GM23338 (cell line): ENCODE measurements at regions not wholly inside any gene's neighbourhood (a gene's known extent, or its start where the extent isn't known, plus 50 kb on each side); places are given as distances from the start of the nearest gene placed in this dataset.

Source experiments
- ATAC-seq: fragments of 200-7000 bp; cut with Tn5 transposase; 3 replicates; pipeline ENCODE4 v1.9.1; 2020
- DNase-seq: peaks from one replicate; pipeline ENCODE4 v3.0.0-alpha.2; 2015; ENCODE audit warnings: low spot score
- H2AFZ ChIP-seq: fragments of 200-600 bp; sonication (generic); 2 replicates; pipeline ENCODE4 v1.8.0; 2016; ENCODE audit warnings: antibody characterized with exemption, mild to moderate bottlenecking, moderate library complexity
- H3F3A ChIP-seq: fragments of 200-600 bp; sonication (generic); replicated peaks from 2 replicates; pipeline ENCODE4 v1.8.0; 2017; ENCODE audit warnings: antibody characterized with exemption, mixed run types, low read depth
- H3K27ac ChIP-seq: fragments of 200-600 bp; sonication (generic); 2 replicates; pipeline ENCODE4 v1.6.1; 2016; ENCODE audit warnings: low read depth
- H3K27me3 ChIP-seq: fragments of 200-600 bp; sonication (generic); 2 replicates; pipeline ENCODE4 v1.8.0; 2016; ENCODE audit warnings: mild to moderate bottlenecking, mixed run types, moderate library complexity; ENCODE audit not compliant: insufficient read depth
- H3K36me3 ChIP-seq: fragments of 200-600 bp; sonication (generic); 2 replicates; pipeline ENCODE4 v1.8.0; 2016; ENCODE audit warnings: mild to moderate bottlenecking; ENCODE audit not compliant: insufficient read depth
- H3K4me1 ChIP-seq: fragments of 200-600 bp; sonication (generic); 2 replicates; pipeline ENCODE4 v1.8.0; 2016; ENCODE audit warnings: mild to moderate bottlenecking, moderate library complexity; ENCODE audit not compliant: insufficient read depth
- H3K4me2 ChIP-seq: fragments of 200-600 bp; sonication (generic); 2 replicates; pipeline ENCODE4 v1.7.1; 2017; ENCODE audit warnings: mixed run types
- H3K4me3 ChIP-seq: fragments of 200-600 bp; sonication (generic); 2 replicates; pipeline ENCODE4 v1.6.1; 2016; ENCODE audit warnings: mixed run types
- H3K79me2 ChIP-seq: fragments of 200-600 bp; sonication (generic); replicated peaks from 2 replicates; pipeline ENCODE4 v1.8.0; 2017; ENCODE audit warnings: mild to moderate bottlenecking; ENCODE audit not compliant: insufficient read depth
- H3K9me2 ChIP-seq: fragments of 200-600 bp; sonication (generic); 2 replicates; pipeline ENCODE4 v1.8.0; 2017; ENCODE audit not compliant: insufficient read depth
- H4K20me1 ChIP-seq: fragments of 200-600 bp; sonication (generic); replicated peaks from 2 replicates; pipeline ENCODE4 v1.8.0; 2017; ENCODE audit warnings: mild to moderate bottlenecking; ENCODE audit not compliant: insufficient read depth
- H3K27ac Mint-ChIP-seq: 2 replicates; pipeline ENCODE4 v1.8.0; 2020; ENCODE audit warnings: inconsistent platforms, mild to moderate bottlenecking, moderate library complexity, mixed read lengths
- H3K27me3 Mint-ChIP-seq: 3 replicates; pipeline ENCODE4 v1.8.0; 2022; ENCODE audit warnings: low read depth, mild to moderate bottlenecking, moderate library complexity, mixed read lengths, inconsistent platforms; ENCODE audit not compliant: insufficient read depth, poor library complexity
- H3K36me3 Mint-ChIP-seq: 3 replicates; pipeline ENCODE4 v1.8.0; 2021; ENCODE audit warnings: low read depth, mild to moderate bottlenecking, inconsistent platforms, moderate library complexity, mixed read lengths
- H3K4me1 Mint-ChIP-seq: 3 replicates; pipeline ENCODE4 v1.8.0; 2020; ENCODE audit warnings: mild to moderate bottlenecking, inconsistent platforms, mixed read lengths
- H3K4me3 Mint-ChIP-seq: 3 replicates; pipeline ENCODE4 v1.8.0; 2021; ENCODE audit warnings: moderate library complexity, mild to moderate bottlenecking, inconsistent platforms, mixed read lengths
- H3K9me3 Mint-ChIP-seq: 3 replicates; pipeline ENCODE4 v1.8.0; 2020; ENCODE audit warnings: moderate library complexity, mild to moderate bottlenecking, inconsistent platforms, mixed read lengths
- CREB1 ChIP-seq: fragments of 250-450 bp; sonication (Bioruptor Pico); IDR thresholded peaks from 2 replicates; pipeline ENCODE4 v1.5.0; 2020; ENCODE audit warnings: low read depth, mild to moderate bottlenecking, moderate library complexity
- CTCF ChIP-seq, 2 experiments: fragments of 200-600 bp in 1 of 2; sonication (generic) in 1 of 2; conservative IDR thresholded peaks; 2 replicates each; pipeline versions ENCODE4 v1.5.1 to v1.6.1; 2016 to 2017; ENCODE audit warnings: antibody characterized with exemption in 2 of 2, low read depth in 2 of 2, mild to moderate bottlenecking in 2 of 2, moderate library complexity in 1 of 2
- ETS1 ChIP-seq: IDR thresholded peaks from 2 replicates; pipeline ENCODE4 v1.6.1; 2016; ENCODE audit warnings: antibody characterized with exemption
- EZH2 ChIP-seq: fragments of 200-600 bp; sonication (generic); IDR thresholded peaks from one replicate; pipeline ENCODE4 v1.8.0; 2017; ENCODE audit warnings: antibody characterized with exemption, mild to moderate bottlenecking, low read depth; ENCODE audit not compliant: unreplicated experiment
- EZH2phosphoT487 ChIP-seq: fragments of 200-600 bp; sonication (generic); IDR thresholded peaks from one replicate; pipeline ENCODE4 v1.8.1; 2018; ENCODE audit warnings: antibody characterized with exemption; ENCODE audit not compliant: unreplicated experiment
- JUNB ChIP-seq: IDR thresholded peaks from one replicate; pipeline ENCODE4 v1.6.1; 2016; ENCODE audit warnings: antibody characterized with exemption; ENCODE audit not compliant: unreplicated experiment
- NANOG ChIP-seq: IDR thresholded peaks from 2 replicates; pipeline ENCODE4 v1.6.1; 2016; ENCODE audit warnings: antibody characterized with exemption, borderline replicate concordance
- POLR2AphosphoS5 ChIP-seq: IDR thresholded peaks from 2 replicates; pipeline ENCODE4 v1.6.1; 2016; ENCODE audit warnings: antibody characterized with exemption, low read depth
- REST ChIP-seq: IDR thresholded peaks from one replicate; pipeline ENCODE4 v1.6.1; 2018; ENCODE audit warnings: antibody characterized with exemption; ENCODE audit not compliant: unreplicated experiment
- STAT1 ChIP-seq: IDR thresholded peaks from one replicate; pipeline ENCODE4 v1.6.1; 2016; ENCODE audit warnings: antibody characterized with exemption; ENCODE audit not compliant: unreplicated experiment
- ZNF114 ChIP-seq: fragments of 250-450 bp; sonication (Bioruptor Pico); IDR thresholded peaks from 2 replicates; pipeline ENCODE4 v1.5.0; 2020; ENCODE audit warnings: mild to moderate bottlenecking, moderate library complexity
- ZNF331 ChIP-seq: fragments of 250-450 bp; sonication (Bioruptor Pico); IDR thresholded peaks from 2 replicates; pipeline ENCODE4 v1.5.0; 2020; ENCODE audit warnings: low read depth, mild to moderate bottlenecking, moderate library complexity

GRCh38 chr4:123266221-123266620 is 130.4 kb upstream of the SPRY1 start:
- DNase-seq (no peak), ATAC-seq (no peak)
- TF ChIP-seq JUNB (no peak), ZNF114 (CRISPR knock-in tag) (no peak), POLR2AphosphoS5 (no peak), ZNF331 (CRISPR knock-in tag) (no peak)
- Histone ChIP-seq H3K27me3 (no peaks in the 10 kb centered on the region), H3F3A (no peaks in the 10 kb centered on the region), H3K9me2 (no peaks in the 10 kb centered on the region), H3K4me1 (peaks cover 3% of the 10 kb centered on the region; the same call in 1 of the 2 replicates), H3K36me3 (no peaks in the 10 kb centered on the region), H2AFZ (no peak overlapping the region), H3K4me2 (no peak overlapping the region), H4K20me1 (no peaks in the 10 kb centered on the region), H3K79me2 (no peaks in the 10 kb centered on the region), H3K4me3 (no peak overlapping the region), H3K27ac (no peak overlapping the region)
- Mint-ChIP-seq H3K27ac (no peak overlapping the region), H3K4me1 (peaks cover 5% of the 10 kb centered on the region; the same call in 2 of the 3 replicates), H3K4me3 (no peak overlapping the region), H3K9me3 (no peaks in the 10 kb centered on the region; the same call in 2 of the 3 replicates), H3K36me3 (no peaks in the 10 kb centered on the region), H3K27me3 (no peaks in the 10 kb centered on the region)

GRCh38 chr4:123278755-123279154 is 117.8 kb upstream of the SPRY1 start:
- H4K20me1 ChIP-seq: no peaks in the 10 kb centered on the region
- no peaks in the 10 kb centered on the region for H3K9me3 Mint-ChIP-seq
- no peak overlapping the region for H3K27ac Mint-ChIP-seq
- no peaks in the 10 kb centered on the region for H3K36me3 Mint-ChIP-seq
- H3K27me3 ChIP-seq: no peaks in the 10 kb centered on the region
- no peaks in the 10 kb centered on the region for H3K4me1 Mint-ChIP-seq
- no peak overlapping the region for H3K27ac ChIP-seq
- no peak overlapping the region for H2AFZ ChIP-seq
- H3K4me1 ChIP-seq: no peaks in the 10 kb centered on the region
- no peak overlapping the region for H3K4me3 ChIP-seq
- H3K27me3 Mint-ChIP-seq: no peaks in the 10 kb centered on the region
- no peaks in the 10 kb centered on the region for H3K9me2 ChIP-seq
- H3K4me3 Mint-ChIP-seq: no peak overlapping the region
- no peak overlapping the region for H3K4me2 ChIP-seq
- no peaks in the 10 kb centered on the region for H3F3A ChIP-seq
- no peak for DNase-seq
- H3K36me3 ChIP-seq: no peaks in the 10 kb centered on the region
- ATAC-seq: no peak
- H3K79me2 ChIP-seq: no peaks in the 10 kb centered on the region
- TF ChIP-seq REST (no peak), NANOG (no peak), STAT1 (no peak), ETS1 (no peak), CTCF (conservative IDR thresholded peaks at IDR 0.05; ENCODE audit: low read depth in 2 of 2) (no peak), ZNF331 (CRISPR knock-in tag) (no peak), JUNB (no peak), POLR2AphosphoS5 (no peak), CREB1 (CRISPR knock-in tag) (no peak), ZNF114 (CRISPR knock-in tag) (no peak), EZH2phosphoT487 (no peak), EZH2 (no peak)
